A549 (cell line): ENCODE measurements at regions not wholly inside any gene's neighbourhood (a gene's known extent, or its start where the extent isn't known, plus 50 kb on each side); places are given as distances from the start of the nearest gene placed in this dataset.
"Not testable (repeated sequence)": the region's sequence is repeated elsewhere in the genome, so short reads cannot be mapped to it uniquely, and the experiment has no call there.

Experiments
- ATAC-seq, 2 experiments: fragments of 200-7000 bp in 1 of 2; fragments of >200 bp in 1 of 2; cut with Nextera tagmentation in 1 of 2; cut with Tn5 transposase in 1 of 2; 3 replicates each; pipeline versions ENCODE4 v1.8.0 to v1.9.1; 2018 to 2020; ENCODE audit warnings: mild to moderate bottlenecking in 1 of 2, moderate library complexity in 1 of 2
- CTCF ChIA-PET: fragments of 300-600 bp; sonication (Branson Sonifier 250); formaldehyde crosslinking; extraction: SDS; loops from one replicate; lab custom pipeline; 2021; ENCODE audit warnings: antibody characterized with exemption, inconsistent platforms; lab: Yijun Ruan, JAX
- POLR2A ChIA-PET: fragments of 350-600 bp; formaldehyde crosslinking; extraction: SDS; loops from one replicate; lab custom pipeline; 2021; ENCODE audit warnings: antibody characterized with exemption, inconsistent platforms; lab: Yijun Ruan, JAX
- DNase-seq, 2 experiments: peaks; one replicate each; pipeline versions ENCODE4 v3.0.0 to v3.0.0-alpha.2; 2011 to 2016; ENCODE audit warnings: low read depth in 1 of 2, low spot score in 1 of 2
- FAIRE-seq: peaks from 2 replicates; lab custom pipeline; 2011; peaks lifted over from hg19 to GRCh38; lab: Jason Lieb, UNC
- H3K27ac ChIP-seq, 2 experiments: fragments of >200 bp; sonication (Bioruptor Twin); formaldehyde crosslinking; 3 replicates each; pipeline ENCODE4 v1.5.1; 2016 to 2017
- H3K4me1 ChIP-seq: fragments of >200 bp; sonication (Bioruptor Twin); formaldehyde crosslinking; 3 replicates; pipeline ENCODE4 v1.6.1; 2016
- H3K4me2 ChIP-seq: fragments of >200 bp; sonication (Bioruptor Twin); formaldehyde crosslinking; 3 replicates; pipeline ENCODE4 v1.6.1; 2016
- H3K4me3 ChIP-seq: fragments of >200 bp; sonication (Bioruptor Twin); formaldehyde crosslinking; 3 replicates; pipeline ENCODE4 v1.5.1; 2016
- H3K9me3 ChIP-seq: fragments of >200 bp; sonication (Bioruptor Twin); formaldehyde crosslinking; 3 replicates; pipeline ENCODE4 v1.6.1; 2016
- ATOH8 ChIP-seq: fragments of 250-450 bp; sonication (Bioruptor Pico); IDR thresholded peaks from 2 replicates; pipeline ENCODE4 v1.5.0; 2020; ENCODE audit warnings: low read depth, mild to moderate bottlenecking, moderate library complexity
- CBX8 ChIP-seq: fragments of 200-600 bp; sonication (generic); IDR thresholded peaks from 2 replicates; pipeline ENCODE4 v1.6.1; 2016
- CEBPB ChIP-seq, 2 experiments: fragments of >200 bp in 1 of 2; sonication (Bioruptor Twin) in 1 of 2; formaldehyde crosslinking in 1 of 2; IDR thresholded peaks; 2 replicates each; pipeline ENCODE4 v1.6.1; 2012 to 2016
- EHF ChIP-seq: fragments of 250-450 bp; sonication (Bioruptor Pico); IDR thresholded peaks from 2 replicates; pipeline ENCODE4 v1.5.0; 2020; ENCODE audit warnings: mild to moderate bottlenecking
- ELK1 ChIP-seq: fragments of 150-350 bp; IDR thresholded peaks from 2 replicates; pipeline ENCODE4 v1.6.1; 2014; ENCODE audit warnings: low read depth, mild to moderate bottlenecking, low read length
- FOSB ChIP-seq: fragments of 250-450 bp; sonication (Bioruptor Pico); IDR thresholded peaks from 2 replicates; pipeline ENCODE4 v1.5.0; 2020; ENCODE audit warnings: mild to moderate bottlenecking, moderate library complexity
- FOSL2 ChIP-seq, 2 experiments: fragments of 450-650 bp in 1 of 2; fragments of >200 bp in 1 of 2; sonication (Bioruptor Twin) in 1 of 2; formaldehyde crosslinking; IDR thresholded peaks; 2 replicates each; pipeline versions ENCODE4 v1.5.0 to v1.6.1; 2016 to 2020; ENCODE audit warnings: mild to moderate bottlenecking in 1 of 2, moderate library complexity in 1 of 2
- FOXS1 ChIP-seq: fragments of 250-450 bp; sonication (Bioruptor Pico); IDR thresholded peaks from 2 replicates; pipeline ENCODE4 v1.5.0; 2020; ENCODE audit warnings: mild to moderate bottlenecking, moderate library complexity
- KDM1A ChIP-seq: fragments of 200-600 bp; sonication (generic); IDR thresholded peaks from 2 replicates; pipeline ENCODE4 v1.6.1; 2016; ENCODE audit warnings: low read depth, mild to moderate bottlenecking
- KDM5A ChIP-seq: fragments of 200-600 bp; sonication (generic); IDR thresholded peaks from 2 replicates; pipeline ENCODE4 v1.6.1; 2016; ENCODE audit warnings: antibody characterized with exemption, mild to moderate bottlenecking
- MAX ChIP-seq: IDR thresholded peaks from 2 replicates; pipeline ENCODE4 v1.6.1; 2012
- MAZ ChIP-seq: fragments of 150-350 bp; IDR thresholded peaks from 2 replicates; pipeline ENCODE4 v1.6.1; 2014; ENCODE audit warnings: antibody characterized with exemption, low read depth, low read length, borderline replicate concordance
- RAD21 ChIP-seq, 2 experiments: fragments of >200 bp in 1 of 2; sonication (Bioruptor Twin) in 1 of 2; formaldehyde crosslinking in 1 of 2; IDR thresholded peaks in 1 of 2; conservative IDR thresholded peaks in 1 of 2; 2 replicates in 1 of 2; 3 replicates in 1 of 2; pipeline ENCODE4 v1.6.1; 2012 to 2018; ENCODE audit warnings: inconsistent platforms in 1 of 2
- RFX5 ChIP-seq: fragments of 450-650 bp; IDR thresholded peaks from 2 replicates; pipeline ENCODE4 v1.7.1; 2014; ENCODE audit warnings: antibody characterized with exemption, mild to moderate bottlenecking, moderate library complexity
- ZNF302 ChIP-seq: fragments of 250-450 bp; sonication (Bioruptor Pico); IDR thresholded peaks from 2 replicates; pipeline ENCODE4 v1.9.0; 2021; ENCODE audit warnings: inconsistent platforms, mild to moderate bottlenecking, moderate library complexity
- ZSCAN20 ChIP-seq: fragments of 250-450 bp; sonication (Bioruptor Pico); IDR thresholded peaks from 2 replicates; pipeline ENCODE4 v1.8.0; 2022; ENCODE audit warnings: mild to moderate bottlenecking, moderate library complexity
- WGBS: methylation state at CpG from one replicate; pipeline ENCODE4 v1.1.6; 2017; ENCODE audit errors: missing lambda C conversion rate; 5-methylcytosine and 5-hydroxymethylcytosine counted together

- POLR2A ChIA-PET = no interaction called here
- ATAC-seq = 0 out of 6 replicates have a peak, but pooled peaks of 1 of the 2 experiments have one; percentile 39
- Histone ChIP-seq H3K4me1 (no peaks in the 10 kb centered on the region), H3K27ac (no peak overlapping the region), H3K4me3 (no peak overlapping the region)
- WGBS = 33% methylated on average over 5 of the region's 12 CpGs
- TF ChIP-seq RAD21 (conservative IDR thresholded peaks at IDR 0.05 in 1 of 2, IDR thresholded peaks at IDR 0.05 in 1 of 2) (no peak), EHF (no peak)
- TF ChIP-seq, all 56 proteins: peak for 0
- peaks cover 3% of the 10 kb centered on the region; the same call in 1 of the 3 replicates for H3K9me3 ChIP-seq
- no peak for FAIRE-seq
- no peak overlapping the region for H3K4me2 ChIP-seq
- CTCF ChIA-PET = no interaction called here
- DNase-seq = no peak
These were observed 127.7 kb downstream of the BRD1 start for GRCh38 chr22:49699928-49700498.

- ChIA-PET CTCF (no interaction called here), POLR2A (no interaction called here)
- 82% methylated on average over 4 of the region's 10 CpGs for WGBS
- DNase-seq = no peak
- Histone ChIP-seq H3K27ac (no peak overlapping the region), H3K4me1 (no peaks in the 10 kb centered on the region), H3K9me3 (peaks cover 3% of the 10 kb centered on the region; the same call in 1 of the 3 replicates), H3K4me3 (no peak overlapping the region), H3K4me2 (no peak overlapping the region)
- no peak for FAIRE-seq
- TF ChIP-seq CEBPB (IDR thresholded peaks at IDR 0.05) = no peak
- ATAC-seq = 0 out of 6 replicates have a peak, but pooled peaks of 1 of the 2 experiments have one; percentile 50
These were observed 128.2 kb downstream of the BRD1 start for GRCh38 chr22:49699476-49699875.

- ATAC-seq, H3K4me1 ChIP-seq, DNase-seq, POLR2A ChIA-PET, CTCF ChIA-PET, H3K4me3 ChIP-seq, H3K27ac ChIP-seq, H3K4me2 ChIP-seq, FAIRE-seq, H3K9me3 ChIP-seq: not testable (repeated sequence)
- WGBS = 43% methylated on average over 6 of the region's 7 CpGs
These were observed 129.1 kb downstream of the BRD1 start for GRCh38 chr22:49698616-49699015.

- no peaks in the 10 kb centered on the region for H3K9me3 ChIP-seq
- H3K4me3 ChIP-seq = no peak overlapping the region
- no peak for FAIRE-seq
- ChIA-PET POLR2A (no interaction called here), CTCF (no interaction called here)
- WGBS = 26% methylated on average over 3 of the region's 3 CpGs
- no peak overlapping the region for H3K27ac ChIP-seq
- no peak for DNase-seq
- H3K4me1 ChIP-seq = no peaks in the 10 kb centered on the region
- no peak overlapping the region for H3K4me2 ChIP-seq
- TF ChIP-seq RFX5 = no peak
- no peak for TF ChIP-seq FOXS1 (CRISPR knock-in tag)
- no peak for TF ChIP-seq KDM5A
- TF ChIP-seq MAX = no peak
- no peak for TF ChIP-seq ATOH8
- no peak for TF ChIP-seq FOSB (CRISPR knock-in tag)
- TF ChIP-seq ELK1 = no peak
- no peak for TF ChIP-seq ZNF302 (CRISPR knock-in tag)
- no peak for TF ChIP-seq KDM1A
- TF ChIP-seq FOSL2 (IDR thresholded peaks at IDR 0.05) = no peak
- TF ChIP-seq FOSL2 (CRISPR knock-in tag; IDR thresholded peaks at IDR 0.05) = no peak
- TF ChIP-seq CBX8 = no peak
- TF ChIP-seq ZSCAN20 (CRISPR knock-in tag) = no peak
- TF ChIP-seq MAZ = no peak
- ATAC-seq = no peak
These were observed 130.6 kb downstream of the BRD1 start for GRCh38 chr22:49697047-49697446.
